Ascending aorta (tissue), 2 donors: ENCODE measurements at regions not wholly inside any gene's neighbourhood (a gene's known extent, or its start where the extent isn't known, plus 50 kb on each side); places are given as distances from the start of the nearest gene placed in this dataset.
"Not testable (repeated sequence)": the region's sequence is repeated elsewhere in the genome, so short reads cannot be mapped to it uniquely, and the experiment has no call there.

Experiments
- DNase-seq, 2 donors: peaks; one replicate each; pipeline ENCODE4 v3.0.0-alpha.2; 2019; ENCODE audit warnings: low spot score in 2 of 2
- H3K27ac ChIP-seq, 2 donors: fragments of 200-600 bp; sonication (generic); one replicate each; pipeline ENCODE4 v1.5.1; 2016 to 2017; ENCODE audit warnings: mild to moderate bottlenecking in 1 of 2
- H3K27me3 ChIP-seq: fragments of 200-600 bp; sonication (generic); one replicate; pipeline ENCODE4 v1.5.1; 2017
- H3K36me3 ChIP-seq, 2 donors: fragments of 200-600 bp; sonication (generic); one replicate each; pipeline ENCODE4 v1.5.1; 2016
- H3K4me1 ChIP-seq, 2 donors: fragments of 200-600 bp; sonication (generic); one replicate each; pipeline ENCODE4 v1.5.1; 2016 to 2017; ENCODE audit warnings: mild to moderate bottlenecking in 1 of 2
- H3K4me3 ChIP-seq, 2 donors: fragments of 200-600 bp; sonication (generic); one replicate each; pipeline ENCODE4 v1.5.1; 2016 to 2017; ENCODE audit warnings: mild to moderate bottlenecking in 1 of 2
- H3K9me3 ChIP-seq, 2 donors: fragments of 200-600 bp; sonication (generic); one replicate each; pipeline ENCODE4 v1.5.1; 2016
- CTCF ChIP-seq, 3 experiments: fragments of 200-600 bp in 2 of 3; fragments of 450-650 bp in 1 of 3; sonication (generic) in 2 of 3; IDR thresholded peaks; one replicate each; pipeline ENCODE4 v1.5.1; 2016 to 2019; ENCODE audit warnings: antibody characterized with exemption in 3 of 3, mild to moderate bottlenecking in 1 of 3, moderate library complexity in 1 of 3
- intact Hi-C: fragments of 100-400 bp; cut with DNase I; formaldehyde crosslinking; loops from one replicate; pipeline ENCODE4 v1.15.1; 2023

GRCh38 chr10:18918532-18918931 is 130.1 kb upstream of the MALRD1 start:
- Histone ChIP-seq H3K36me3 (no peaks in the 10 kb centered on the region), H3K9me3 (no peaks in the 10 kb centered on the region), H3K27me3 (no peaks in the 10 kb centered on the region), H3K4me3 (no peak overlapping the region), H3K27ac (no peak overlapping the region), H3K4me1 (no peaks in the 10 kb centered on the region)
- no peak for DNase-seq
- no peak for TF ChIP-seq CTCF (IDR thresholded peaks at IDR 0.05)
- intact Hi-C loops, result no loop called here

DNA sequence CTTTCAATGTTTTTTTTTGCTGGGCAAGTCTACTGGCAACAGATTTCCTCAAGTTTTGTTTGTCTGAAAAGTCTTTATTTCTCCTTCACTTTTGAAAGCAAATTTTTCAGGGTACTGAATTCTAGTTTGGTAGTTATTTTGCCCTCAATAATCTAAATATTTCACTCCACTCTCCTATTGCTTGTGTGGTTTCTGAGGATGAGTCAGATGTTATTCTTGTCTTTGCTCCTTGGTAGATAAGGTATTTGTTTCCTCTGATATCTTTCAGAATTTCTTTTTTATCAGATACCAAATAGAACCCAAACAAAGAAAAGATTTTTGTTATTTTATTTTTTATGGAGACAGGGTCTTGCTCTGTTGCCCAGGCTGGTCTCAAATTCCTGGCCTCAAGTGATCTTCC is 99.2 kb upstream of the MALRD1 start:
- Histone ChIP-seq H3K27me3 (no peaks in the 10 kb centered on the region), H3K9me3 (peaks cover 0 to 4% of the 10 kb centered on the region in 2 donors), H3K36me3 (no peaks in the 10 kb centered on the region), H3K27ac (no peak overlapping the region), H3K4me1 (no peaks in the 10 kb centered on the region), H3K4me3 (no peak overlapping the region)
- no peak for TF ChIP-seq CTCF (IDR thresholded peaks at IDR 0.05)
- intact Hi-C loops, result no loop called here
- DNase-seq, result no peak

- H3K4me1 ChIP-seq, H3K27me3 ChIP-seq, H3K36me3 ChIP-seq, H3K27ac ChIP-seq, DNase-seq, H3K9me3 ChIP-seq, H3K4me3 ChIP-seq, intact Hi-C loops: not testable (repeated sequence)
These were observed 97.4 kb upstream of the MALRD1 start for GRCh38 chr10:18951072-18951823.

DNA sequence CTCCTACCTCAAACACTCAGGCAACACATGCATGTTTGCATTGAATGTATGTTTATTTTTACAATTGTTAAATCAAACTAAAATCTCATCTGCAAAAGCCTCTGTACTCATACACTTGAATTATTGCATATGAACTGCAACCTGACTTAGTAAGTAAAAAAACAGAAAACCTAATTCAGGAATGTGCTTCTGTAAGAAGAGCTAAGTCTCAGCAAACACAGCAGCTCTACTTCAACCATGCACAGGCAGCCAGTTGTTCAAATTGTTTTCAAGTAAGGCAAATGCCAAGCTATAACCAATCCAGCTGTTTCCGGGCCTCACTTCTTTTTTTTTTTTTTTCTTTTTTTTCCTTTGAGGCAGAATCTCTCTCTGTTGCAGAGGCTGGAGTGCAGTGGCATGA is 93.5 kb upstream of the MALRD1 start:
- no peak overlapping the region for H3K4me3 ChIP-seq
- no peaks in the 10 kb centered on the region for H3K4me1 ChIP-seq
- no peak for DNase-seq
- no peak for TF ChIP-seq CTCF (IDR thresholded peaks at IDR 0.05)
- no peaks in the 10 kb centered on the region for H3K9me3 ChIP-seq
- H3K27ac ChIP-seq, result no peak overlapping the region
- no peaks in the 10 kb centered on the region for H3K27me3 ChIP-seq
- no peaks in the 10 kb centered on the region for H3K36me3 ChIP-seq
- intact Hi-C loops, result no loop called here

DNA sequence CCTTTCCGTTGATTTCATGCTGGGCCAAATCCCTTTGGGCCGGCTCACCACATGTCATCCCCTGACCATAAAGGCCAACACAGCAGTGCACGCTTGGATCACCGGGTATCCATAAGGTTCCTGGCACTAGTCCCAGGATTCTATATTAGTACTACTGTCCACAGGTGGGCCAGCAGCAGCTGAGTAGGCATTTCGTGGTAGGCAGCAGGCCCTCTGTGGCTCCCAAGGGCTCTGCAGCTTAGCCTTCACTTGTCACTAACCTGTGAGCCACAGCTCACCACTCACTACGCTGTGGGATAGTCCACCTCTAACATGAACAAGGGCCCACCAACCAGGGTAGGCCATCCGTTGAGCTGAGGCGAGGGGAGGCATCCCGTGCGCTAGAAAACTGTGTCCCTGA is 89.2 kb upstream of the MALRD1 start:
- Histone ChIP-seq H3K36me3 (no peaks in the 10 kb centered on the region), H3K27ac (no peak overlapping the region)
- intact Hi-C loops, result no loop called here

More for the DNA sequence above, 89.2 kb upstream of the MALRD1 start:
- no peak for DNase-seq
- no peaks in the 10 kb centered on the region for H3K9me3 ChIP-seq
- H3K4me1 ChIP-seq, result no peaks in the 10 kb centered on the region
- H3K27me3 ChIP-seq, result no peaks in the 10 kb centered on the region
- H3K4me3 ChIP-seq, result no peak overlapping the region
- no peak for TF ChIP-seq CTCF (IDR thresholded peaks at IDR 0.05)
